ENCODE measurements at regions not wholly inside any gene's neighbourhood (a gene's known extent, or its start where the extent isn't known, plus 50 kb on each side); places are given as distances from the start of the nearest gene placed in this dataset.

DNA sequence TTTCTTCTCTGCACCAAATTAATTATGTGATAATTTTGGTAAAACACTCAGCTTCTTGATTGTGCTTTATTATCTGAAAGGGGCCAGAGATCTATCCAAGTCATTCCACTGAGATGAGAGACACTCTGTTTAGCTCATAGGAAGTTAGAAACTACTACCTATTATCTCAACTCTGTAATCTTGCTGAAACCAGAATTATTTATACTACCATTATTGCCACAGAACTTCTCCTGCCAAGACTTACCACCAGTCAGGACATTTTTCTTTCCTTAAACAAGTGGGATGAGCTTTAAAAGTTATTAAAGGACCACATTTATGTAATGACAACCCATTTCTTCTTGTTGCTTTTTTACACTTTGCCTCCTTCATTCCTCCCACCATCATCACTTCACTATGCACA, 855.6 kb upstream of the PIK3C3 start:
- TF ChIP-seq, protein P1, sequence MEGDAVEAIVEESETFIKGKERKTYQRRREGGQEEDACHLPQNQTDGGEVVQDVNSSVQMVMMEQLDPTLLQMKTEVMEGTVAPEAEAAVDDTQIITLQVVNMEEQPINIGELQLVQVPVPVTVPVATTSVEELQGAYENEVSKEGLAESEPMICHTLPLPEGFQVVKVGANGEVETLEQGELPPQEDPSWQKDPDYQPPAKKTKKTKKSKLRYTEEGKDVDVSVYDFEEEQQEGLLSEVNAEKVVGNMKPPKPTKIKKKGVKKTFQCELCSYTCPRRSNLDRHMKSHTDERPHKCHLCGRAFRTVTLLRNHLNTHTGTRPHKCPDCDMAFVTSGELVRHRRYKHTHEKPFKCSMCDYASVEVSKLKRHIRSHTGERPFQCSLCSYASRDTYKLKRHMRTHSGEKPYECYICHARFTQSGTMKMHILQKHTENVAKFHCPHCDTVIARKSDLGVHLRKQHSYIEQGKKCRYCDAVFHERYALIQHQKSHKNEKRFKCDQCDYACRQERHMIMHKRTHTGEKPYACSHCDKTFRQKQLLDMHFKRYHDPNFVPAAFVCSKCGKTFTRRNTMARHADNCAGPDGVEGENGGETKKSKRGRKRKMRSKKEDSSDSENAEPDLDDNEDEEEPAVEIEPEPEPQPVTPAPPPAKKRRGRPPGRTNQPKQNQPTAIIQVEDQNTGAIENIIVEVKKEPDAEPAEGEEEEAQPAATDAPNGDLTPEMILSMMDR (conservative IDR thresholded peaks at IDR 0.05; ENCODE audit: low read depth, low read length), result no peak
- H3K4me3 ChIP-seq (ENCODE audit: low read depth, low read length), result no peak overlapping the region
- no peak for DNase-seq (ENCODE audit: low read depth)

DNA sequence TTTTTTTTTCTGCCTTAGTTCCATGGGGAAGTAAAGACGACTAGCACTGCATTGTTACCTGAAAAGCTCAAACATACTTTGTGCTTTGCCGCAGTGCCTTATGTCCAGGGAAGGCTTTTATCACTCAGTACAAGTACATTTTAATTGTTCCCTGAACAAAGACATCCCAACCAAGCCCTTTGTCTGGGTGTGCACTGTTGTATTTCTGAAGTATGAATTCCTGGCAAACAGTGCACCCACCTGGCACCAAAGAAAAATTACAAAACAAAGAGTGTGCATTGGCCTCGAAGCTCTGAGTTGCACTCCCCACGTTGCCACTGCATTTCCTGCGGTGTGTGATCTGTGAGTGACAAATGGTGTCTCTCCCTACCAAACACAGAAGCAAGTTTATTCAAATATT, 858.5 kb upstream of the PIK3C3 start:
- TF ChIP-seq, protein P1 (conservative IDR thresholded peaks at IDR 0.05; ENCODE audit: low read depth, low read length), result peak; percentile 59
- peak; percentile 76 for DNase-seq (ENCODE audit: low read depth)
- H3K4me3 ChIP-seq (ENCODE audit: low read depth, low read length), result no peak overlapping the region

DNA sequence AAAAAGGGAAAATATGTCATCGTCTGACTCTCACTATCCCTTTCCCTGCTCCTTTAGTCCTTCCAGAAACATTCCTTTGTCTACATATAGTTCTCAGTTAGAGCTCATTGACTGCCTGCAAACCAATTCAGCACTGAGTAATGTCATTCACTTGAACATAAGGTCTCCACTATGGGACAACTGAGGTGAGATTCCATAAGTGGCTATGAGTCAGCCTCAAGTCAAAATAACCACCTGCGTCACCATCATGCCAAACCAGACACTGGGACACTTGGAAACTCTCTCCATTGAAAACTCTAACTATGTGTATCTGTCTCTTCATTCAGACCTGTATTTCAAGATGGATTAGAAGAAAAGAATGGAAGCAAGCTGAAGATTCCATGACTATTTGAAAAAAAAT, 878.0 kb upstream of the PIK3C3 start:
- no peak overlapping the region for H3K4me3 ChIP-seq (ENCODE audit: low read depth, low read length)
- no peak for DNase-seq (ENCODE audit: low read depth)
- TF ChIP-seq, protein P1 (conservative IDR thresholded peaks at IDR 0.05; ENCODE audit: low read depth, low read length), result no peak

DNA sequence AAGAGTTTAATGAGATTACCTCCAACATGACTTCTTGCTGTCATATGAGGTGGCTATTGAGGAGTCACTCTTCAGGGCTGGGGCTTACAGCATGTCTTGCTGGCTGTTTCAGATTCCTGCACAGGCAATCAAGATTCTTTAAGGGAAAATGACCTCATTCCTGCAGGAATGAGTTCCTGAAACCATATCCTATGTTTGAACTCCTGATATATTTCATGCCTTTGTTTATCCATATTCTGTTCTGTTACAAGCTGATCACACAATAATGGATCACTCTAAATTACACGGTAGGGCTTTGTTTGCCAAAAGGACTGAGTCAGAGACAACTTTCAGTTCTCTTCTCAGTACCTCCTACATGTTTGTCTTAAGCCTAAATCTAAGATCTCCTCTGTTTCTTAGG, 879.8 kb upstream of the PIK3C3 start:
- TF ChIP-seq, protein P1 (conservative IDR thresholded peaks at IDR 0.05; ENCODE audit: low read depth, low read length), result no peak
- DNase-seq (ENCODE audit: low read depth), result peak; percentile 64
- no peak overlapping the region for H3K4me3 ChIP-seq (ENCODE audit: low read depth, low read length)

DNA sequence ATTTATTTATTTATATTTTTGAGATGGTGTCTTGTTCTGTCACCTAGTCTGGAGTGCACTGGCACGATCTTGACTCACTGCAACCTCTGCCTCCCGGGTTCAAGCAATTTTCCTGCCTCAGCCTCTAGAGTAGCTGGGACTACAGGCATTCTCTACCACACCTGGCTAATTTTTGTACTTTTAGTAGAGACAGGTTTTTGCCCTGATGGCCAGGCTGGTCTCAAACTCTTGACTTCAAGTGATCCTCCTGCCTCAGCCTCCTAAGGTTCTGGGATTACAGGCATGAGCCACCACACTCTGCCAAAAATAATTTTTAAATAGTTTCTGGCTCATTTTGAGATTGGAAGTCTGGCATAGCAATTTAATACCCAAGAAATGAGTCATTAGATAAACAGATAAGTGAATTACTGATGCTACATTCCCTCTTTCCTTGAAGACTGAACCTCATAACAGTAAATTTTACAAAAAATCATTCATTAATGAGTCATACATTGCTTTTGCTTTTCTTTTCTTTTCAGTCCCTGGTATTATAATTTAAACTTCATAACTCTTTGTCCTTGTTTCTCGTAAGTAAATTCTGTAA, 881.6 kb upstream of the PIK3C3 start:
- peak; percentile 83 for DNase-seq (ENCODE audit: low read depth)
- TF ChIP-seq, protein P1 (conservative IDR thresholded peaks at IDR 0.05; ENCODE audit: low read depth, low read length), result no peak
- no peak overlapping the region for H3K4me3 ChIP-seq (ENCODE audit: low read depth, low read length)

DNA sequence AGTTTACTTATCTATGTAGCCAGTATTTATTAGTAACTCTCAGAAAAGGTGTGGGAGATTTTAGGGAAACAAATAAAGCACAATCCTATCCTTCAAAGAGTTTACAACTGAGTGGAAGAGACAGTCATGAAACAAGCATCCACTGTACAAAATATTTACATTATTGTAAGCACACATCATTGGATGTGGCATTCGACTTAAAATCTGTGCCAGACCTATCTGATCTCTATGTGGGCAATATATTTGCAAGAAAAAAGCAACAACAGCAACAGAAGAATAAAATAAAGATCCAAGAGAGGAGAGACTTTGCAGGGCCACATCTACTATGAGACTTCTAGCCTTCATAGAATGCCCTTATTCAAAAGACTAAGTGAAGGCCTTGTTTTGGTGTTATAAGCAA, 882.1 kb upstream of the PIK3C3 start:
- H3K4me3 ChIP-seq (ENCODE audit: low read depth, low read length), result no peak overlapping the region
- no peak for DNase-seq (ENCODE audit: low read depth)
- TF ChIP-seq, protein P1 (conservative IDR thresholded peaks at IDR 0.05; ENCODE audit: low read depth, low read length), result no peak

DNA sequence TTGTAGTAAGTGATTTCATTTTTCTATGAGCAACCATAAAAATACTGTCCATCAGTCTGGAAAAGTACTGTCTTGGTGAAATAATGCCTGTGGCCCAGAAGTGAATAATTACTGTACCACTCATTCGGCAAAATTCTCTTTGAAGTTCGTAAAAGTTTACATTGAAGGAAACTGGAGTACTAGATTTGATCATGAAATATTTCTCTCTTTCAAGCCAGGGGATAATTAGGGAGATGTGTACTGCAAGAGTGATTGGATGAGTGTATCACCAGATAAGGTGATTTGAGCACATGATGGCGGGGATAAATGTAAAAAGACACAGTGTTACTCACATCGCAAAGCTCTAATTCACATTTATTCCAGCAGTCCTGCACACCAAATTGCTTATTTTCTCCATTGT, 883.2 kb upstream of the PIK3C3 start:
- no peak overlapping the region for H3K4me3 ChIP-seq (ENCODE audit: low read depth, low read length)
- no peak for DNase-seq (ENCODE audit: low read depth)
- TF ChIP-seq, protein P1 (conservative IDR thresholded peaks at IDR 0.05; ENCODE audit: low read depth, low read length), result no peak
